HG02610 (cell line): ENCODE measurements at regions not wholly inside any gene's neighbourhood (a gene's known extent, or its start where the extent isn't known, plus 50 kb on each side); places are given as distances from the start of the nearest gene placed in this dataset.
"Not testable (repeated sequence)": the region's sequence is repeated elsewhere in the genome, so short reads cannot be mapped to it uniquely, and the experiment has no call there.

ENCODE experiments used
- ATAC-seq: cut with Tn5 transposase; IDR thresholded peaks from one replicate; pipeline ENCODE4 v1.9.1; 2021; ENCODE audit warnings: mild to moderate bottlenecking, moderate library complexity; ENCODE audit not compliant: unreplicated experiment

DNA sequence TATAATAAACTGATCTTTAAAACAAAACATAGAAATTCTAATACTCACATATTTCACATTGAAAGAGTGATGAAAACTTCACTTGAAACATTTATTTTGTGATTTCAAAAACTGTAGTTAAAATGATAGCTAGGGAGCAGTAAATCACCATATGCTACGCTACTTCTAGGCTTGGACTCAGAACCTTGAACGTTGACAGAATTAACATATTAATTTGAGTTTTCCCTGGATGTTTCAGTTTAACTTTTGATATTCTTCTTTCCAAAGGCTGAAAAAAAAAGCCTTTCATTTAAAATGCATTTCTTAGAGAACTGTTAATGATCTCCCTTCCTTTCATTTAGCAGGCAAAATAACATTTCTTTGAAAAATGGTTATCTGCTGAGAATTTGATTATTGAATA, 307.8 kb upstream of the SGCD start:
- no peak for ATAC-seq

- no peak for ATAC-seq
Measured at GRCh38 chr5:156019571-156020180, 307.3 kb upstream of the SGCD start.

DNA sequence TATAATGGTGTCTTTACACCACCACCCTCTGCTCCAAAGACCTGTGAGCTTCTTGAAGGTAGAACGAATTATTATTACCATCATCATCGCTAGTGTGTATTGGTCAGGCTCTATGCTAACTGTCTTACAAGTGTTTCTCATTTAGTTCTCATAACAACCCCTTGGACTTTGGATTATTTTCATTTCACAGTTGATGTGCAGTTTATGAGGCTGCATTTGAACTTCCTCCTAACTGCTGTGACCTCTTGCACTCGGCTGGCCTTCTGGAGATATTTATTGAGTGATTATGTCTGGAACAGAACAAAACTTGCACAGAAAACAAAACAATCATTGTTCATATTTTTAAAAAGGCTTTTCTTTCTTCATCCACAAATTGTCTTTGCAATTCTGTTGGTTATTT, 306.3 kb upstream of the SGCD start:
- ATAC-seq, result no peak

DNA sequence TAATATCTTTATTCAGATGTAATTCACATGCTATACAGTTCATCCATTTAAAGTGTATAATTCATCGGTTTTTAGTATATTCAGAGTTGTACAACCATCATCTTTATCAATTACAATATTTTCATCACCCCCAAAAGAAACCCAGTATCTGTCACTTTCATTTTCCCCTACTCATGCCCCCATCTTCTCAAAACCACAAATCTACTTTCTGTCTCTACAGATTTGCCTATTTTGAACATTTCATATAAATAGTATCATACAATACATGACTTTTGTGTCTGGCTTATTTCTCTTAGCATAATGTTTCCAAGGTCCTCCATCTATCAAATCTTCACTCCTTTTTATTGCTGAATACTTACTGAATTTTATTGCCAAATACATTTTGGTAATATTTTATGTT, 305.1 kb upstream of the SGCD start:
- ATAC-seq, result no peak

DNA sequence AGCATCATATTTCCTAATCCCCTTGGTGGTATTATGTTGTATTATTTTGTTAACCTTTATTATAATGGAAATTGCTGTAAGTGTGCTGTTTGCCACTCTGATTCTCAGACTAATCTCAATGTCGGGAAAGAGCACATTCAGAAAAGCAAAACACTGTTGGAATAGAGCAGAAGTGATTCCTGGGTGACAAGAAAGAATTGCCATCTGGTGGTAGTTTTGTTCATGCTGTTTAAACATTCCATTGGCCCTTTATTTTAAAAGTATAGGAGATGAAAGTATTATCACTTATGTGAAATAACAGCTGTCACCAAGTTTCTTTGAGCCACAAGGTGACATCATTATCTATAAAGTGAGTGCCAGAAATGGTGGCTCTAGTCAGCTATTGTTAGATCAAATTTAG, 301.3 kb upstream of the SGCD start:
- ATAC-seq, result no peak

- no peak for ATAC-seq
Measured at GRCh38 chr5:156031181-156031580, 295.8 kb upstream of the SGCD start.

- ATAC-seq, result no peak
Measured at GRCh38 chr5:156036640-156037039, 290.3 kb upstream of the SGCD start.

DNA sequence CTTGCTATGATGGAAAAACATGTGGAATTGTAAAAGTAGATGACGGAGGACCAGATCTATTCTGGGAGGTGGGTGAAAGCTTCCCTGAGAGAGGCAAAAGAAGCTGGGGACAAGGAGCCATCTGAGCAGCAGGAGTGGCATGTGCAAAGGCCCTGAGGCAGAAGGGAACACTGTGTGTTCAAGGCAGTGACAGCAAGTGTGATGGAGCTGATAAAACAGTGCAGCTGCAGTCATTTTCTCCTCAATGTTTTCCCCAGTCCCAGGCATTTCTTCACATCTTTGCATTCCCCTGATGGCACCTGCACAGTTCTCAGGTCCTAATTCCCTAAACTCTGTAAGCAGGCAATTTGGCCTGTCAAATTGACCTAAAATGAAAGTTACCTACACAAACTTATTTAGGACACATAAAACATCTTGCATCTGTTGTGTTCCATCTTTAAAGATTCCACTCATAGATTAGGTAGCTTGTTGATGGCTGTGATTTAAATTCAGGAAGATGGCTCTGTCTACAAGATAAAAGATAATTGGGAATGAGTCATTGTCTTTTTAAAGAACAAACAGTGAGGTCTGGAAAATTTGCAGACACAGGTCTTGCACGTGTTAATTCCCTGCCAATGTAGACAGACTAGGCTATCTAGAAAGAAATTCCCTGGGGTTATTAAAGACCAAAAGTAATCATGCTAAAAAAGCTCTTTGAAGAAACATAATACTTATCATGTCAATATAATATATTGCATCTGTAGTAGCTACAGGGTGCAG, 289.6 kb upstream of the SGCD start:
- no peak for ATAC-seq

DNA sequence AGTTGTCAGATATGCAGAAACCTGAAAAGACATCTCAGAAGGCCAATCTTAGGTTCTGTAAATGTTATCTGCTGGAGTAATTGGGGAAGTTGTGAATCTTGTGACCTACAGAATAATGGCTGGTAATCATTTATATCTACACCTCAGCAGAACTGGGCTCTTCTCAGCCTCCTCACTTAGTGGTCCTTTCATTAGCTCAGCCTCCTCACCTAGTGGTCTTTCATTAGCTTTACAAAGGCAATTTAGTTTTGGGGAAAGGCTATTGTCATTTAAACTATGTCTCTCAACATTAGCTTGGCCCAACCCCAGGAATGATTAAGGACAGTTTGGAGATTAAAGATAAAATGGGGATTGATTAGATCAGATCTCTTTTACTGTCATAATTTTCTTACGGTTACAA, 284.2 kb upstream of the SGCD start:
- no peak for ATAC-seq

DNA sequence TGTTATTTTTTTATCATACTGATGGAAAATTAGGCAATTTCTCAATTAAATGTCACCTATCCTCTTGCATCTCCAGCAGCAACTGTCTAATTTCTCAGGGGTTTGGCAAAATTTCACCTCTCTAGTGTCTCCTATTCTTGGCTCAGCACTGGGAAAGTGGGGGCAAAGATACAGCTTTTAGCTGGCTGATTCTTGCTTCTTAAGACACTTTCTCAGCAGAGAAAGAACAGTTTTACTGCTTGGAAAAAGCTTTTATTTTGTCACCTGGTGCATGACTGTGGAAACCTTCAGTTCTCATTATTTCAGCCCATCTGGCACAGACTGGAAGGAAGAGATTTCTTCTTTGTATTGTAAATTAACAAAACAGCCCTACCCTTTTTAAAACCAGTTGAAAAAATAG, 283.6 kb upstream of the SGCD start:
- ATAC-seq, result no peak

GRCh38 chr5:156051972-156052371, 275.0 kb upstream of the SGCD start:
- no peak for ATAC-seq

DNA sequence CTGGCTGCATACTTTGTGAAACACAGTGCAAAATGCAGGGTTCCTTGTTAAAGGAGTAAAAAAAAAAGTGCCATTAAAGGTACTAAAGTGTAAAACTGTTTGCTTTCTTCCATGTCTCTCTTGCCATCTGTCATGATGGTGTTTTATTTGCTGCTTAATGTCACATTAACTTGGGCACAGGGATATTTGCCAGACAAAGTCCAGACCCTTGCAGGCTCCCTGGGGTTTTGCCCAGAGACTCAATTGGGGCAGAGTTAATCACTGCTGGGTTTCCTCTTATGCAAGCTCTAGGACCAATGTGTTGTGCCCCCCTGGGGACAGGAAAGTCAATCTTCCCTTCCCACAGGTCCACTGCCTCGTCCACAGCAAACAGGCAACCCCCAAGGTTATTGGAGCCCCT, 274.3 kb upstream of the SGCD start:
- ATAC-seq, result no peak

- ATAC-seq, result no peak
Measured at GRCh38 chr5:156053056-156053455, 273.9 kb upstream of the SGCD start.

DNA sequence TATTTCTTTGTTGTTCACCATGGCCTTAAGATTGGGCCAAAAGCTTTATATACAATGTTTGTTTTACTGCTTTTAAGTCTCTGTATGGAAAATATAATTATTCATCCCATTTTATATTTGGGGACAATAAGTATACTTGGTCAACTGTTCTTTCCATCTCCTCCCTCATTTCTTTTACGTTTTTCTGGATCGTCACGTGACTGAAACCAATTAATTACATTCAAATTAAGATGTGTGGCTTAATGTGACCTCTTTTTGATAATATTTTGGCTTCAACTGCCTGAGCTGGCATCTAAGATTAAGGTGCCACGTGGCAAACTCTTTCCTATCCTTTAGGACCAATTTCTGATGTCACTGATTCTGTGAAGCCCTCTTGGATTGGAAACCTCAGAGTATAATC, 250.1 kb upstream of the SGCD start:
- no peak for ATAC-seq

- no peak for ATAC-seq
Measured at GRCh38 chr5:156087577-156088110, 239.3 kb upstream of the SGCD start.

- ATAC-seq, result not testable (repeated sequence)
Measured at GRCh38 chr5:156089955-156090940, 236.7 kb upstream of the SGCD start.

DNA sequence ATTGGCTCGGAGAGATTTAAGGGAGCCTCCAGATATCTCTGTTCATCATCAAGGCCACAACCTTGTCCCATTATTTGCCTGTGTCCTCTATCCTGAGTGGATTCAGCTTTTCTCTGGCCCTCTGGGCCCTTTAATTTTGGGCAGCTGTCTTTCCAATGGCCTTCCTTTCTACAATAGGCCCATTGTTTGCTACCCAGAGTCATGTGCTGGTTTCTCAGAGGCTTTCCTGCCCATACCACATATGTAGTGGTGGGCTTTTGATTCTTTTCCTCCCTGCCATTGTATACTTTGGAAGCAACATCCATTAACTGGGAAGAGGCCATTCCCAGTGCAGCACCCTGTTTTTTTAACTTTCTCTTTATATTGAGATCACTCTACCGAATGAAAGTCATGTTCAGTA, 233.9 kb upstream of the SGCD start:
- no peak for ATAC-seq

GRCh38 chr5:156094001-156094400, 233.0 kb upstream of the SGCD start:
- no peak for ATAC-seq

- no peak for ATAC-seq
Measured at GRCh38 chr5:156095709-156096241, 231.2 kb upstream of the SGCD start.

GRCh38 chr5:156096259-156096658, 230.7 kb upstream of the SGCD start:
- ATAC-seq, result no peak
